ENCODE measurements at regions not wholly inside any gene's neighbourhood (a gene's known extent, or its start where the extent isn't known, plus 50 kb on each side); places are given as distances from the start of the nearest gene placed in this dataset.

DNA sequence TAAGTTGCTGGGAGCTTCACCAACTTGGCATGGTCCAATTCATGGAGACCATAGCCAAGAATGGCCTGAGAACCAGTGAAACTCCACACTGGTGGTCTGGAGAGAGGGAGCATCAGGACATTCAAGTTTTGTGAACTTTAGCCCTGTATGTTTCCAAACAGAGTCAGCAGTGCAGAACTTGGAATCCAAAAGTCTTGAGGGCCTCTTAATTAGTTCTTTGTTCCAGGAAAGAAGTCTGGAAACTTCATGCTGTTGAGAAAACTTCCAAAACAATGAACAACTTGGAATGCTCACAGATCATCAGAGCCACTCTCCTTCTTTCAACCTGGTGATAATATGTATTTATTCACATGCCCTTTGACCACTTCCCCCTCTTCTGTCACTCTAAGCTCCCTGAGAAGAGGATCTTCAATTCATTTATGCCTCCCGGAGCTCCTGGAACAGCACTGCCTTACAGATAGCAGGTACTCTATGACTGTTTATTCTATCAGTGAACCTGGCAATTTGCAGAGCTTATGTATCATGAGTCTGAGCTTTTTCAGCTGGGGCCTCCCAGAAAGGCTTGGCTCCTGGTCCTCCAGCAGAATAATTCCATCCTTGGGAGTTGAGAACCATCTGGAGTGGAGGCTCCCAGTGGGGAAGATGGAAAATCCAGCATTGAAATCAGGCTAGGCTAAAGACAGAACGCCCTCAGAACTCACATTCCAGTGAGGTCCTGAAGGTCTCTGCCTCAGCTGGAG lies 191.4 kb downstream of the KTN1 start:
- ATAC-seq (ENCODE audit: insufficient read depth, low FRiP score): no peak
- 80 to 93% methylated on average over 2 of the region's 2 CpGs for WGBS, 2 donors
- no peak overlapping the region for H3K27ac ChIP-seq (ENCODE audit: low read depth in 1 of 2, low read length in 1 of 2)

DNA sequence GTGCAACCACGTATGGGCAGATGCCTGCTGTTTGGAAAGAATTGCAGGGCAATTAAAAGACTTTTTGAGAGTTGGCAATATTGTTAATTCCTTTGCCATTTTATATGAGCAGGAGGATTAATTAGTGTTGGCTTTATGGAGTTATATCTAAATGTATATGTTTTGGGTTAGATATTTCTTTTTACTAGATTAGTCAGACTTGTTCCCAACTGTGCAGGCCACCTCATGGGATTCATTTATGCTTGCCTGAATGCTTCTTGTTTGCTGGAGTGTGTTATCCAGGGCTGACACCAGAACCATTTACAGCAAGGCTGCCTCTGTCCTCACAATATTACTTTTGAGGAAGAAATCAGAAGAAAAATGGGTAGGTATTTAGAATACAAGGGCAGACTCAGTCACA lies 192.5 kb downstream of the KTN1 start:
- no peaks in the 10 kb centered on the region for H3K36me3 ChIP-seq (ENCODE audit: control insufficient read depth in 4 of 4, insufficient read depth in 4 of 4, low read length in 4 of 4)
- no peak for DNase-seq
- no peak overlapping the region for H3K4me3 ChIP-seq
- WGBS, 2 donors: 86% methylated on average over 1 of the region's 1 CpG
- no peaks in the 10 kb centered on the region for H3K9me3 ChIP-seq (ENCODE audit: control insufficient read depth in 4 of 4, insufficient read depth in 3 of 4, low read length in 3 of 4)
- no peaks in the 10 kb centered on the region for H3K4me1 ChIP-seq (ENCODE audit: control insufficient read depth in 5 of 5, insufficient read depth in 5 of 5, low read length in 5 of 5)
- no peak overlapping the region for H3K27ac ChIP-seq (ENCODE audit: low read depth in 1 of 2, low read length in 1 of 2)
- TF ChIP-seq, protein P1, sequence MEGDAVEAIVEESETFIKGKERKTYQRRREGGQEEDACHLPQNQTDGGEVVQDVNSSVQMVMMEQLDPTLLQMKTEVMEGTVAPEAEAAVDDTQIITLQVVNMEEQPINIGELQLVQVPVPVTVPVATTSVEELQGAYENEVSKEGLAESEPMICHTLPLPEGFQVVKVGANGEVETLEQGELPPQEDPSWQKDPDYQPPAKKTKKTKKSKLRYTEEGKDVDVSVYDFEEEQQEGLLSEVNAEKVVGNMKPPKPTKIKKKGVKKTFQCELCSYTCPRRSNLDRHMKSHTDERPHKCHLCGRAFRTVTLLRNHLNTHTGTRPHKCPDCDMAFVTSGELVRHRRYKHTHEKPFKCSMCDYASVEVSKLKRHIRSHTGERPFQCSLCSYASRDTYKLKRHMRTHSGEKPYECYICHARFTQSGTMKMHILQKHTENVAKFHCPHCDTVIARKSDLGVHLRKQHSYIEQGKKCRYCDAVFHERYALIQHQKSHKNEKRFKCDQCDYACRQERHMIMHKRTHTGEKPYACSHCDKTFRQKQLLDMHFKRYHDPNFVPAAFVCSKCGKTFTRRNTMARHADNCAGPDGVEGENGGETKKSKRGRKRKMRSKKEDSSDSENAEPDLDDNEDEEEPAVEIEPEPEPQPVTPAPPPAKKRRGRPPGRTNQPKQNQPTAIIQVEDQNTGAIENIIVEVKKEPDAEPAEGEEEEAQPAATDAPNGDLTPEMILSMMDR (IDR thresholded peaks at IDR 0.05; ENCODE audit: control extremely low read depth, extremely low read depth): no peak
- H3K9ac ChIP-seq (ENCODE audit: insufficient read depth in 1 of 2, low read length in 2 of 2): no peak overlapping the region
- ATAC-seq (ENCODE audit: insufficient read depth, low FRiP score): no peak
- no peaks in the 10 kb centered on the region for H3K27me3 ChIP-seq (ENCODE audit: control insufficient read depth in 3 of 3, insufficient read depth in 3 of 3, low read length in 2 of 3)

More for the DNA sequence above, 191.4 kb downstream of the KTN1 start:
- no peaks in the 10 kb centered on the region for H3K4me1 ChIP-seq (ENCODE audit: control insufficient read depth in 5 of 5, insufficient read depth in 5 of 5, low read length in 5 of 5)
- no peaks in the 10 kb centered on the region for H3K36me3 ChIP-seq (ENCODE audit: control insufficient read depth in 4 of 4, insufficient read depth in 4 of 4, low read length in 4 of 4)
- TF ChIP-seq, protein P1 (IDR thresholded peaks at IDR 0.05; ENCODE audit: control extremely low read depth, extremely low read depth): no peak
- no peak overlapping the region for H3K9ac ChIP-seq (ENCODE audit: insufficient read depth in 1 of 2, low read length in 2 of 2)
- DNase-seq: no peak
- no peak overlapping the region for H3K4me3 ChIP-seq
- no peaks in the 10 kb centered on the region for H3K27me3 ChIP-seq (ENCODE audit: control insufficient read depth in 3 of 3, insufficient read depth in 3 of 3, low read length in 2 of 3)
- no peaks in the 10 kb centered on the region for H3K9me3 ChIP-seq (ENCODE audit: control insufficient read depth in 4 of 4, insufficient read depth in 3 of 4, low read length in 3 of 4)

DNA sequence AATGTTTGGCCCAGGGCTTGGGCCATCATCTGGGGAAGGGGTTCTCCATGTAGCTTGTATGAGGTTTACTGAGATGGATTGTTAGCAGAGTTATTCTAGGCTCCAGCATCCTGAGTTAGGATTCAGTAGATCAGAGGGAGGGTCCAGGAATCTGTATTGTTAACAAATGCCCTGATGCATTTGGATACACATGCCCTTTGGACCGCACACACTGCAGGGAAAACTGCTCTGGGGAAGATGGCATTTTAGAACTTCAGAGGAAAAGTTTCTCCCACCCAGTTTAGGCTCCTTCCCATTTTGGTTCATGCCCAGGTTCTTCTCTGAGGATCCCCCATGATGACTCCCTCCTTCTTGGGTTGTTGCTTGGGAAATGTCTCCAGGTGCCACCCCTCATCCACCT lies 193.3 kb downstream of the KTN1 start:
- 93 to 95% methylated on average over 1 of the region's 1 CpG for WGBS, 2 donors
- ATAC-seq (ENCODE audit: insufficient read depth, low FRiP score): no peak

More for the DNA sequence above, 193.3 kb downstream of the KTN1 start:
- Histone ChIP-seq H3K27me3 (ENCODE audit: control insufficient read depth in 3 of 3, insufficient read depth in 3 of 3, low read length in 2 of 3) (no peaks in the 10 kb centered on the region), H3K9ac (ENCODE audit: insufficient read depth in 1 of 2, low read length in 2 of 2) (no peak overlapping the region), H3K27ac (ENCODE audit: low read depth in 1 of 2, low read length in 1 of 2) (no peak overlapping the region), H3K4me3 (no peak overlapping the region), H3K9me3 (ENCODE audit: control insufficient read depth in 4 of 4, insufficient read depth in 3 of 4, low read length in 3 of 4) (no peaks in the 10 kb centered on the region), H3K36me3 (ENCODE audit: control insufficient read depth in 4 of 4, insufficient read depth in 4 of 4, low read length in 4 of 4) (no peaks in the 10 kb centered on the region), H3K4me1 (ENCODE audit: control insufficient read depth in 5 of 5, insufficient read depth in 5 of 5, low read length in 5 of 5) (no peaks in the 10 kb centered on the region)
- no peak for DNase-seq
- TF ChIP-seq, protein P1 (IDR thresholded peaks at IDR 0.05; ENCODE audit: control extremely low read depth, extremely low read depth): no peak

Data from lung (tissue), 11 donors.